OCI-LY3 (cell line): ENCODE measurements at regions not wholly inside any gene's neighbourhood (a gene's known extent, or its start where the extent isn't known, plus 50 kb on each side); places are given as distances from the start of the nearest gene placed in this dataset.

Experiments used
- CTCF ChIP-seq: fragments of 200-600, 300-600 bp; sonication (generic); IDR thresholded peaks from 2 replicates; pipeline ENCODE4 v1.5.1; 2014; ENCODE audit warnings: antibody characterized with exemption, low read length, low read depth
- EZH2phosphoT487 ChIP-seq: fragments of 200-600 bp; shearing (Covaris generic); IDR thresholded peaks from 2 replicates; pipeline ENCODE4 v1.6.1; 2018; ENCODE audit warnings: antibody characterized with exemption, mixed run types, low read depth

DNA sequence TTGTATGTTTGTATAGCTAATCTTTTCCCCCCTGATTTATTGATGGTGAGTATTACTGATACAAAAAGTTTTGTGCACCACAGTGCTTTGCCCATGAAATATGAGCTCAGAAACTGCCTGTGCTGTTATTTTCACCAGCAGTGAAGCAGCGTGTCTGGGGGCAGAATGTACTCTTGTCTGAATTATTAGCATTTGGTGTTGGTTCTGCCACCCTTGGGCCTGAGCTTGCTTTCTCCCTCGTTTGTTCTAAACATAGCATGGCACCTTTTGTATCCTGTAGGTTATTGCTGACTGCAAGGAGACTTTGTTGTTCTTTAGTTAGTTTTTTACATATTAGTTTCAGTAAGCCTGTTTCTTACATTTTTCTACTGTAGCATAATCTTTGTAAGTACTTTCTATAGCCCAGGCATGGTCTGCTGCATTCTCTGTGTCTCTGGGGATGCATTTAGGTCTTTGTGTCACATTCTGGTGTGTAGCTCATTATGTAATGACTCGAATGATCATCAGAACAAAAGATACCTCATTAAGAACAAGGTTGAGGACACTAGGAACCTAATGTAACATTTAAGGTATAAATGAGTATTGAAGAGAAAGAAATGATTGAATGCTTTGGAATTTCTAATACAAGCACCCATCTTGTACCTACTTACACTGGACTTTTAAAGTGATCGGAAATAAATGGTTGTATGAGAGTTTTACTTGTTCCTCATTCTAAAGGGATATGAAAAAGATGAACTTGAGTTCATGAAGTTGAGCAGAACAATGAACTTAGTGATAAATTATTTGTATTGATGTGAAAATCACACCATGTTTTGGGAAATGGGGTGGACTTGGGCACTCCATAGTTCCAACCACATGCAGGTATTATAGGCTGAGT is 50.3 kb upstream of the GPI start:
- TF ChIP-seq CTCF (no peak), EZH2phosphoT487 (no peak)
